HG03565 (cell line): ENCODE measurements at regions not wholly inside any gene's neighbourhood (a gene's known extent, or its start where the extent isn't known, plus 50 kb on each side); places are given as distances from the start of the nearest gene placed in this dataset.

Experiments
- ATAC-seq: cut with Tn5 transposase; IDR thresholded peaks from one replicate; pipeline ENCODE4 v1.9.1; 2021; ENCODE audit warnings: mild to moderate bottlenecking, moderate library complexity; ENCODE audit not compliant: unreplicated experiment

GRCh38 chr2:18949871-18950270 lies 360.5 kb upstream of the NT5C1B start:
- no peak for ATAC-seq

GRCh38 chr2:18940184-18940583 lies 350.8 kb upstream of the NT5C1B start:
- ATAC-seq, result peak; percentile 90

GRCh38 chr2:18939740-18940139 lies 350.4 kb upstream of the NT5C1B start:
- peak; percentile 24 for ATAC-seq

GRCh38 chr2:18934886-18935285 lies 345.5 kb upstream of the NT5C1B start:
- ATAC-seq, result no peak

- no peak for ATAC-seq
Observed at GRCh38 chr2:18932853-18933252, 343.5 kb upstream of the NT5C1B start.

GRCh38 chr2:18930971-18931370 lies 341.6 kb upstream of the NT5C1B start:
- ATAC-seq, result no peak

- ATAC-seq, result no peak
Observed at GRCh38 chr2:18927525-18928232, 338.3 kb upstream of the NT5C1B start.

GRCh38 chr2:18926631-18927524 lies 337.5 kb upstream of the NT5C1B start:
- no peak for ATAC-seq

GRCh38 chr2:18925296-18925695 lies 335.9 kb upstream of the NT5C1B start:
- no peak for ATAC-seq

- no peak for ATAC-seq
Observed at GRCh38 chr2:18924886-18925285, 335.5 kb upstream of the NT5C1B start.

GRCh38 chr2:18924386-18924785 lies 335.0 kb upstream of the NT5C1B start:
- ATAC-seq, result no peak

- no peak for ATAC-seq
Observed at GRCh38 chr2:18922276-18922675, 332.9 kb upstream of the NT5C1B start.

GRCh38 chr2:18918280-18918679 lies 328.9 kb upstream of the NT5C1B start:
- no peak for ATAC-seq

- ATAC-seq, result no peak
Observed at GRCh38 chr2:18915227-18915626, 325.9 kb upstream of the NT5C1B start.

- ATAC-seq, result no peak
Observed at GRCh38 chr2:18913512-18913911, 324.1 kb upstream of the NT5C1B start.

GRCh38 chr2:18912225-18912888 lies 323.0 kb upstream of the NT5C1B start:
- no peak for ATAC-seq

- ATAC-seq, result no peak
Observed at GRCh38 chr2:18911416-18911815, 322.0 kb upstream of the NT5C1B start.

- no peak for ATAC-seq
Observed at GRCh38 chr2:18910843-18911242, 321.5 kb upstream of the NT5C1B start.

GRCh38 chr2:18907937-18908336 lies 318.6 kb upstream of the NT5C1B start:
- ATAC-seq, result no peak

- no peak for ATAC-seq
Observed at GRCh38 chr2:18907508-18907907, 318.1 kb upstream of the NT5C1B start.

GRCh38 chr2:18903750-18904149 lies 314.4 kb upstream of the NT5C1B start:
- peak; percentile 95 for ATAC-seq

- no peak for ATAC-seq
Observed at GRCh38 chr2:18901242-18901641, 311.9 kb upstream of the NT5C1B start.
